NCI-H2081 treated with DMSO at 0.1 percent for 48 hours (cell line): ENCODE measurements at regions not wholly inside any gene's neighbourhood (a gene's known extent, or its start where the extent isn't known, plus 50 kb on each side); places are given as distances from the start of the nearest gene placed in this dataset.
"Not testable (repeated sequence)": the region's sequence is repeated elsewhere in the genome, so short reads cannot be mapped to it uniquely, and the experiment has no call there.

Experiments used
- DNase-seq: peaks from one replicate; lab custom pipeline; 2025; lab: John Stamatoyannopoulos, UW

GRCh38 chr4:38519666-38520065, 144.3 kb upstream of the KLF3 start:
- DNase-seq = no peak

- DNase-seq = no peak
These were observed 140.9 kb upstream of the KLF3 start for GRCh38 chr4:38523054-38523453.

- no peak for DNase-seq
These were observed 140.2 kb upstream of the KLF3 start for GRCh38 chr4:38523524-38524448.

- DNase-seq = no peak
These were observed 137.6 kb upstream of the KLF3 start for GRCh38 chr4:38526412-38526811.

GRCh38 chr4:38529189-38530115, 134.5 kb upstream of the KLF3 start:
- no peak for DNase-seq

- DNase-seq = no peak
These were observed 133.5 kb upstream of the KLF3 start for GRCh38 chr4:38530486-38530885.

- no peak for DNase-seq
These were observed 132.8 kb upstream of the KLF3 start for GRCh38 chr4:38531141-38531727.

GRCh38 chr4:38532908-38533499, 131.0 kb upstream of the KLF3 start:
- no peak for DNase-seq

- no peak for DNase-seq
These were observed 129.5 kb upstream of the KLF3 start for GRCh38 chr4:38534344-38535045.

- not testable (repeated sequence) for DNase-seq
These were observed 128.9 kb upstream of the KLF3 start for GRCh38 chr4:38535071-38535470.

GRCh38 chr4:38535717-38536116, 128.3 kb upstream of the KLF3 start:
- no peak for DNase-seq

GRCh38 chr4:38536716-38537115, 127.3 kb upstream of the KLF3 start:
- no peak for DNase-seq

GRCh38 chr4:38537666-38538065, 126.3 kb upstream of the KLF3 start:
- no peak for DNase-seq

- no peak for DNase-seq
These were observed 125.5 kb upstream of the KLF3 start for GRCh38 chr4:38538517-38538916.

GRCh38 chr4:38539501-38539900, 124.5 kb upstream of the KLF3 start:
- no peak for DNase-seq

GRCh38 chr4:38547052-38547451, 116.9 kb upstream of the KLF3 start:
- no peak for DNase-seq

- DNase-seq = no peak
These were observed 115.7 kb upstream of the KLF3 start for GRCh38 chr4:38548256-38548655.

GRCh38 chr4:38559374-38559773, 104.6 kb upstream of the KLF3 start:
- no peak for DNase-seq

- no peak for DNase-seq
These were observed 103.7 kb upstream of the KLF3 start for GRCh38 chr4:38560340-38560739.

GRCh38 chr4:38560768-38561558, 103.0 kb upstream of the KLF3 start:
- DNase-seq = no peak
